SK-N-SH (cell line): ENCODE measurements at regions not wholly inside any gene's neighbourhood (a gene's known extent, or its start where the extent isn't known, plus 50 kb on each side); places are given as distances from the start of the nearest gene placed in this dataset.

ENCODE experiments used
- CTCF ChIA-PET: fragments of 300-600, 350-600 bp; formaldehyde crosslinking; extraction: SDS; loops from one replicate; lab custom pipeline; 2021; lab: Yijun Ruan, JAX
- POLR2A ChIA-PET: fragments of 350-600 bp; sonication (Branson Sonifier 250); formaldehyde crosslinking; extraction: SDS; loops from one replicate; lab custom pipeline; 2020; ENCODE audit warnings: antibody characterized with exemption, inconsistent platforms; lab: Yijun Ruan, JAX
- DNase-seq: peaks from one replicate; pipeline ENCODE4 v3.0.0; 2012
- H2AFZ ChIP-seq: fragments of 200-600 bp; sonication (generic); 2 replicates; pipeline ENCODE4 v1.8.1; 2016; ENCODE audit warnings: antibody characterized with exemption, mild to moderate bottlenecking, low read depth
- H3F3A ChIP-seq: fragments of 200-600 bp; sonication (generic); replicated peaks from 2 replicates; pipeline ENCODE3; 2016; ENCODE audit warnings: antibody characterized with exemption, mild to moderate bottlenecking; ENCODE audit not compliant: insufficient read depth
- H3K27ac ChIP-seq, 2 experiments: fragments of 200-500 bp in 1 of 2; fragments of 200-600 bp in 1 of 2; sonication (Bioruptor generic) in 1 of 2; sonication (generic), shearing (Covaris generic) in 1 of 2; 2 replicates each; pipeline versions ENCODE4 v1.5.1 to v1.6.1; 2014 to 2016; ENCODE audit warnings: low read depth in 2 of 2, inconsistent platforms in 1 of 2, low read length in 1 of 2, mild to moderate bottlenecking in 1 of 2, mixed read lengths in 1 of 2
- H3K27me3 ChIP-seq: fragments of 200-600 bp; sonication (generic), shearing (Covaris generic); 2 replicates; pipeline ENCODE4 v1.6.1; 2016; ENCODE audit warnings: mixed run types; ENCODE audit not compliant: insufficient read depth
- H3K36me3 ChIP-seq, 2 experiments: fragments of 200-500 bp in 1 of 2; fragments of 200-600 bp in 1 of 2; sonication (Bioruptor generic) in 1 of 2; sonication (generic) in 1 of 2; replicated peaks in 1 of 2; 2 replicates each; pipeline versions ENCODE3 to v1.5.1; 2014 to 2016; ENCODE audit warnings: low read length in 1 of 2, mild to moderate bottlenecking in 1 of 2; ENCODE audit not compliant: insufficient read depth in 2 of 2, control insufficient read depth in 1 of 2
- H3K4me1 ChIP-seq, 2 experiments: fragments of 200-500 bp in 1 of 2; fragments of 200-600 bp in 1 of 2; sonication (Bioruptor generic) in 1 of 2; sonication (generic), shearing (Covaris generic) in 1 of 2; 2 replicates each; pipeline versions ENCODE4 v1.5.1 to v1.6.1; 2014 to 2016; ENCODE audit warnings: low read depth in 1 of 2, low read length in 1 of 2, mixed run types in 1 of 2; ENCODE audit not compliant: insufficient read depth in 2 of 2, control insufficient read depth in 1 of 2
- H3K4me2 ChIP-seq: fragments of 200-600 bp; sonication (generic), shearing (Covaris generic); 2 replicates; pipeline ENCODE4 v1.6.1; 2017; ENCODE audit warnings: mixed run types
- H3K4me3 ChIP-seq, 2 experiments: fragments of 200-500 bp in 1 of 2; fragments of 200-600 bp in 1 of 2; sonication (Bioruptor generic) in 1 of 2; sonication (generic), shearing (Covaris generic) in 1 of 2; 2 replicates each; pipeline versions ENCODE4 v1.5.1 to v1.8.1; 2014 to 2016; ENCODE audit warnings: low read depth in 2 of 2, inconsistent platforms in 1 of 2, low read length in 1 of 2, mild to moderate bottlenecking in 1 of 2, mixed read lengths in 1 of 2, moderate library complexity in 1 of 2
- H3K79me2 ChIP-seq: fragments of 200-600 bp; sonication (generic); 2 replicates; pipeline ENCODE4 v1.8.1; 2017; ENCODE audit warnings: mild to moderate bottlenecking; ENCODE audit not compliant: insufficient read depth
- H3K9ac ChIP-seq: fragments of 200-600 bp; sonication (generic); 2 replicates; pipeline ENCODE4 v1.6.1; 2017; ENCODE audit warnings: mixed run types
- H3K9me2 ChIP-seq: fragments of 200-600 bp; sonication (generic); 2 replicates; pipeline ENCODE4 v1.6.1; 2017; ENCODE audit warnings: mixed run types
- H3K9me3 ChIP-seq: fragments of 200-600 bp; sonication (generic); 2 replicates; pipeline ENCODE4 v1.6.1; 2017; ENCODE audit warnings: mixed run types, mild to moderate bottlenecking, moderate library complexity
- H4K20me1 ChIP-seq: fragments of 200-600 bp; sonication (generic); 2 replicates; pipeline ENCODE4 v1.6.1; 2017; ENCODE audit warnings: mild to moderate bottlenecking, mixed run types; ENCODE audit not compliant: insufficient read depth
- CHD2 ChIP-seq: fragments of 150-350 bp; IDR thresholded peaks from 2 replicates; pipeline ENCODE4 v1.6.1; 2018; ENCODE audit warnings: low read length; ENCODE audit not compliant: partially characterized antibody
- ELF1 ChIP-seq: IDR thresholded peaks from 2 replicates; pipeline ENCODE4 v1.4.0; 2012
- EP300 ChIP-seq, 2 experiments: IDR thresholded peaks; 2 replicates each; pipeline versions ENCODE4 v1.4.0 to v1.6.1; 2012; ENCODE audit warnings: borderline replicate concordance in 1 of 2, low read depth in 1 of 2, low read length in 1 of 2
- EZH2phosphoT487 ChIP-seq: fragments of 200-600 bp; sonication (generic); IDR thresholded peaks from 2 replicates; pipeline ENCODE4 v1.6.1; 2017; ENCODE audit warnings: low read depth, mixed run types, mild to moderate bottlenecking, antibody characterized with exemption, moderate library complexity, borderline replicate concordance
- FOSL2 ChIP-seq: IDR thresholded peaks from 2 replicates; pipeline ENCODE4 v1.4.0; 2012; ENCODE audit warnings: low read depth, mild to moderate bottlenecking, moderate library complexity, borderline replicate concordance
- FOXJ3 ChIP-seq: sonication (generic); formaldehyde crosslinking; IDR thresholded peaks from 2 replicates; pipeline ENCODE4 v1.5.1; 2020; ENCODE audit warnings: mild to moderate bottlenecking, missing genetic modification reagents
- FOXM1 ChIP-seq: IDR thresholded peaks from 2 replicates; pipeline ENCODE4 v1.4.0; 2012; ENCODE audit warnings: low read depth, mild to moderate bottlenecking
- GATA2 ChIP-seq: sonication (generic); formaldehyde crosslinking; IDR thresholded peaks from 2 replicates; pipeline ENCODE4 v1.5.0; 2020; ENCODE audit warnings: mild to moderate bottlenecking, missing genetic modification reagents
- MEF2A ChIP-seq: IDR thresholded peaks from 2 replicates; pipeline ENCODE4 v1.4.0; 2012; ENCODE audit warnings: low read depth, borderline replicate concordance
- MXI1 ChIP-seq: IDR thresholded peaks from 2 replicates; pipeline ENCODE4 v1.6.1; 2012; ENCODE audit warnings: mild to moderate bottlenecking, low read depth, low read length, improper control_type of control experiment
- NRF1 ChIP-seq: IDR thresholded peaks from 2 replicates; pipeline ENCODE4 v1.6.1; 2012; ENCODE audit warnings: low read depth, mild to moderate bottlenecking, low read length
- POLR2AphosphoS5 ChIP-seq: IDR thresholded peaks from 2 replicates; pipeline ENCODE4 v1.6.1; 2012; ENCODE audit warnings: low read depth, low read length
- RAD21 ChIP-seq: IDR thresholded peaks from 2 replicates; pipeline ENCODE4 v1.6.1; 2012; ENCODE audit warnings: mild to moderate bottlenecking, low read length
- RFX5 ChIP-seq: IDR thresholded peaks from 2 replicates; pipeline ENCODE4 v1.6.1; 2012; ENCODE audit warnings: mild to moderate bottlenecking, improper control_type of control experiment, low read length
- SIN3A ChIP-seq: IDR thresholded peaks from 2 replicates; pipeline ENCODE4 v1.6.1; 2012; ENCODE audit warnings: low read depth, mild to moderate bottlenecking, low read length, moderate library complexity, borderline replicate concordance
- SMC3 ChIP-seq: IDR thresholded peaks from 2 replicates; pipeline ENCODE4 v1.6.1; 2012; ENCODE audit warnings: low read depth, low read length, improper control_type of control experiment
- TAF1 ChIP-seq: IDR thresholded peaks from 2 replicates; pipeline ENCODE4 v1.6.1; 2012; ENCODE audit warnings: low read depth, mild to moderate bottlenecking, low read length, moderate library complexity, borderline replicate concordance
- TCF12 ChIP-seq: IDR thresholded peaks from 2 replicates; pipeline ENCODE4 v1.4.0; 2012
- TEAD4 ChIP-seq: IDR thresholded peaks from 2 replicates; pipeline ENCODE4 v1.4.0; 2012; ENCODE audit warnings: mild to moderate bottlenecking, borderline replicate concordance; ENCODE audit not compliant: insufficient read depth
- YY1 ChIP-seq: IDR thresholded peaks from 2 replicates; pipeline ENCODE4 v1.4.0; 2012; ENCODE audit warnings: low read depth, mild to moderate bottlenecking
- ZBTB33 ChIP-seq: IDR thresholded peaks from 2 replicates; pipeline ENCODE4 v1.4.0; 2012; ENCODE audit warnings: low read depth, borderline replicate concordance
- WGBS: methylation state at CpG from one replicate; pipeline ENCODE4 v1.1.6; 2017; ENCODE audit warnings: low lambda C conversion rate; 5-methylcytosine and 5-hydroxymethylcytosine counted together

DNA sequence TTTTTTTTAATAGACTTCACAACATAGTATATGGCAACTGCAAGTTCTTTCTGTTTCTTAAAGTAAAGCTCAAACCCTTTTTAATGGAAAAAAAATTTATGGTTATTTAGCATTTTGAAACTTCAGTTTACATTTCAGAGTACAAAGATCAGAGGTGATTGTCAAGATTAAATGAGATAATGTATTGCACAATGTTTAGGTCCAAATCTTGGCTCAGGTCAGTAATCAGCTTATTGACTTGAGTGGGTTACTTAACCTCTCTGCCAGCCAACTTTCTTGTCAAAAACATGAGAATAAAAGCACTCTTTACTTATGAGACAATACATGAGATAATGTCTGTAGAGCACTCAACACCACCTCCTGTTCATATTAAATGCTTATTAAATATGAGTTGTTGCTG, 345.1 kb upstream of the PTPRD start:
- Histone ChIP-seq H3K9me3 (no peaks in the 10 kb centered on the region), H3K4me3 (no peak overlapping the region), H3K9me2 (no peaks in the 10 kb centered on the region), H3K27me3 (no peaks in the 10 kb centered on the region), H3K79me2 (no peaks in the 10 kb centered on the region), H3K4me1 (no peaks in the 10 kb centered on the region), H3K36me3 (no peaks in the 10 kb centered on the region), H4K20me1 (no peaks in the 10 kb centered on the region), H3F3A (no peaks in the 10 kb centered on the region), H3K27ac (no peak overlapping the region), H3K9ac (no peak overlapping the region), H2AFZ (no peak overlapping the region), H3K4me2 (no peak overlapping the region)
- no peak for DNase-seq
- POLR2A ChIA-PET: no interaction called here
- CTCF ChIA-PET: no interaction called here
- no peak for TF ChIP-seq FOSL2
- TF ChIP-seq TAF1: no peak
- no peak for TF ChIP-seq TCF12
- no peak for TF ChIP-seq EZH2phosphoT487
- no peak for TF ChIP-seq CHD2
- TF ChIP-seq MXI1: no peak
- TF ChIP-seq RAD21: no peak
- no peak for TF ChIP-seq TEAD4
- no peak for TF ChIP-seq EP300 (IDR thresholded peaks at IDR 0.05; ENCODE audit: borderline replicate concordance in 1 of 2, low read depth in 1 of 2, low read length in 1 of 2)
- no peak for TF ChIP-seq MEF2A
- no peak for TF ChIP-seq POLR2AphosphoS5
- no peak for TF ChIP-seq FOXJ3
- TF ChIP-seq NRF1: no peak
- TF ChIP-seq ELF1: no peak
- TF ChIP-seq SMC3: no peak
- TF ChIP-seq GATA2 (CRISPR knock-in tag): no peak
- TF ChIP-seq ZBTB33: no peak

DNA sequence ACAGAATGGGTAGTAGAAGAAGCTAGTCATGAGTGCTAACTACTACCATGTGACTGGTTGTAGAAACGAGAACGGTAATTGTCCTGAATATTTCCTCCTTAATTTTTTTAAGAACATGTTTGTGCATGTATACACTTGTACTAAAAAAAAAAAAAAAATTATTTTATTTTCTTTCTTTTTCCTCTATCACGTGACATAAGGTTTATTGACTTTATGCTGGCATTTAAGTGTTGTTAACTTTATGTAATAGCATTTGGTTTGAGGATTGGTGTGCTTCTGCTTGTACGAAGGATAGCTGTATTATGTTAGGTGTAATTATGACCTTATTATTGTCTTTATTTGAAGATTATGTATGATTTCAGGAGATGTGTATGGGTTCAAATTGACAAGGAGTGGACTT, 349.1 kb upstream of the PTPRD start:
- no peak overlapping the region for H3K4me2 ChIP-seq
- H2AFZ ChIP-seq: no peak overlapping the region
- no peak overlapping the region for H3K9ac ChIP-seq
- H3K27ac ChIP-seq: no peak overlapping the region
- no peaks in the 10 kb centered on the region for H3K9me2 ChIP-seq
- CTCF ChIA-PET: no interaction called here
- WGBS: 19% methylated on average over 4 of the region's 4 CpGs
- no peak for DNase-seq
- no peaks in the 10 kb centered on the region for H3F3A ChIP-seq
- TF ChIP-seq POLR2AphosphoS5 (no peak), SIN3A (no peak), FOXM1 (no peak), TCF12 (no peak), MXI1 (no peak), RFX5 (no peak), YY1 (no peak)
- H3K4me1 ChIP-seq: no peaks in the 10 kb centered on the region
- no peaks in the 10 kb centered on the region for H3K36me3 ChIP-seq
- H3K9me3 ChIP-seq: no peaks in the 10 kb centered on the region
- POLR2A ChIA-PET: no interaction called here
- H3K79me2 ChIP-seq: no peaks in the 10 kb centered on the region
- no peaks in the 10 kb centered on the region for H3K27me3 ChIP-seq
- no peaks in the 10 kb centered on the region for H4K20me1 ChIP-seq
- no peak overlapping the region for H3K4me3 ChIP-seq
